ENCODE measurements at regions not wholly inside any gene's neighbourhood (a gene's known extent, or its start where the extent isn't known, plus 50 kb on each side); places are given as distances from the start of the nearest gene placed in this dataset.

DNA sequence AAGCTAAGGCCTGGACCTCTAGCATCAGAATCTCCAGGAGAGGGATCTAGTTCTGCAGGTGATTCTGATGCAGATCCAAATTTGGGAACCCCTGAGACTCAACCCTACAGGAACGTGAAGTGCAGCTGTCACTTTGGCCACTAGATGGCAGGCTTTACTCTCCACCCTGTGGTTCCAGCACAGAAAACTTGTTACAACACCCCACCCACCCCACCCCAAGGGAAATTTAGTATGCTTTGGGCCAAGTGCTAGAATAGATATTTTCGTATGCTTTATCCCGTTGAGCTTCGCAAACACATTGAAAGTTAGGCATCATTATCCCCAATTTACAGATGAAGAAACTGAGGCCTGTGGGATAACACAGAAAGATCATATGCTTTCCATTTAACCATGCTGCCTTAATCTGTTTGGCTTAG, 232.0 kb downstream of the B3GLCT start:
- Mint-ChIP-seq H3K4me3 (no peak overlapping the region), H3K27ac (no peak overlapping the region), H3K9me3 (no peaks in the 10 kb centered on the region), H3K4me1 (no peaks in the 10 kb centered on the region), H3K36me3 (no peaks in the 10 kb centered on the region), H3K27me3 (peaks cover 6% of the 10 kb centered on the region)
- ATAC-seq (ENCODE audit: low read depth) (peak; percentile 62), DNase-seq (ENCODE audit: low spot score in 2 of 2) (peak; percentile 30 to 39)

DNA sequence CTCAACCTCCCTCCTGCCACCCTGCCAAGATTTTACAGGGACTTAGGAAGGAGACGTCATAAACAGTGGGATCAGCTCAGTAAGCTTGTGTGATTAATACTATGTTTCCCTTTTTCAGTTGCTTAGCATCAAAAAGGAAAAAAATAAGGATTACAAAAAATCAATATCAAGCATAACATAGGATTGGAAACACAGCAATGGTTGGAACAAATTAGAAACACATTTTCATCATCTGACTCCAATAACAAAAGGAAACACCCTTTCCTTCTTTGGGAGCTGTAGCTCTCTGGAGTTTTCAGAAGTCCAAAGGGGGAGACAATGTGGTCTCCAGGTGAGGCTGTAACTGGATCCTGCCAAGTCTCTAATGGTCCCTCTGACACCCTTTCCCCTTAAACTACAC, 233.4 kb downstream of the B3GLCT start:
- Mint-ChIP-seq H3K27ac (no peak overlapping the region), H3K27me3 (peaks cover 9% of the 10 kb centered on the region), H3K36me3 (no peaks in the 10 kb centered on the region), H3K4me3 (no peak overlapping the region), H3K4me1 (peaks cover 3% of the 10 kb centered on the region), H3K9me3 (no peaks in the 10 kb centered on the region)
- DNase-seq (ENCODE audit: low spot score in 2 of 2) (no peak), ATAC-seq (ENCODE audit: low read depth) (no peak)

DNA sequence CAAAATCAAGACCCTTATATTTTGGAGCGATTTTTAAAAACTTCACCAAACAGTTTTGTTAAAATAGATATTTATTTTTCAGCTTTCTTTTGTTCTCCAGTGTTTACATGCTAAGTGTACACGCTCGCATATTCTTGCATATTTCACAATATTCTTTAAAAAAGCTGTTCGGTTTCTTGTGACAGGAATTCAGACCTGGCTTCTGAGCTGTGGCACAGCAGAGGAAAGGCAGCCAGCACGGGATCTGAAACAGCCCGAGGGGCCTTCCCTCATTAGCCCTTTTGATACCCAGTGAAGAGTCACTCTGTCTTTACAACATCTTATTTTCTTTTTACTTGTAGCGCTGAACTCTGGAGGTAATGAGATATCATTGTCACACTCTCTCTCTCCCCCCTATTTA, 234.0 kb downstream of the B3GLCT start:
- Mint-ChIP-seq H3K27me3 (peaks cover 9% of the 10 kb centered on the region), H3K9me3 (no peaks in the 10 kb centered on the region), H3K4me1 (peaks cover 3% of the 10 kb centered on the region), H3K4me3 (no peak overlapping the region), H3K27ac (no peak overlapping the region), H3K36me3 (no peaks in the 10 kb centered on the region)
- no peak for DNase-seq (ENCODE audit: low spot score in 2 of 2)
- no peak for ATAC-seq (ENCODE audit: low read depth)

DNA sequence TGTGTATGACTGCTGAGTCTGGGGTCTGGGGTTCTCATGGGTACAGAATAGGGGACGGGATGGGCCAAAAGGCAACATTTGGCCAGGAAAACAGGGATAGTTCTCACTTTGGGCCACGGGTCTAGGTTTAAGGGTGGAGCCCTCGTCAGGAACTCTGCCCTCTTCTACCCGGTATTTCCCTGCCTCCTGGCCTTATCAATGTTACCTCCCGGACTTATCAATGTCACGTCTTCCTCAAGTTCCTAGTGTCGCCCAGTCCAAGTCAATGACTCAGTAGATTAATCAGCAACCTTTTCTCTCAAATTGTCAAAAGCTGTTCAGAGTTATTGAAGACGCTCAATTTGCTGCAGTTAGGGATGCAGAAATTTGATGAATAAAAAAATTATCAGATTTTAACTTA, 234.8 kb downstream of the B3GLCT start:
- Mint-ChIP-seq H3K27ac (no peak overlapping the region), H3K9me3 (no peaks in the 10 kb centered on the region)

DNA sequence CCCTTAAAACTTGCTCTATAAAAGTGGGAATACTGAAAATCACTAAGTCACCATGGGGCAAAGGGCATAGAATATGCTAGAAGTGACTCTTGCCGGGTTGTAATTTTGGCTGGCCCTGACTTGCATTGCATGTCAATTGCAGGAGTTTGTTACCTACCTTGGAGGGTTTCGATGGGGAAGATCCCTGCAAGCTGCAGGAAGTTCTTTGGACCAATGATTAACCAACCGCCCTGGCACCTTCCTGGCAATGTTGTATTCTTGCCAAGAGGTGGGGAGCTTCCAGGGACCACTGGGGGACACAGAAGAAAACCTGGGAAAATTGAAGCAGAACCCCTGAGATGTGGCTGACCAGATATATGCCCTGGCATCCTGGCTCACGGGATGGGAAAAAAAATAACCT, 235.8 kb downstream of the B3GLCT start:
- no peak for ATAC-seq (ENCODE audit: low read depth)
- Mint-ChIP-seq H3K9me3 (no peaks in the 10 kb centered on the region), H3K4me3 (no peak overlapping the region), H3K36me3 (no peaks in the 10 kb centered on the region), H3K4me1 (peaks cover 3% of the 10 kb centered on the region), H3K27me3 (peaks cover 9% of the 10 kb centered on the region), H3K27ac (no peak overlapping the region)
- DNase-seq (ENCODE audit: low spot score in 2 of 2): no peak

More for the DNA sequence above, 234.8 kb downstream of the B3GLCT start:
- peaks cover 3% of the 10 kb centered on the region for H3K4me1 Mint-ChIP-seq
- ATAC-seq (ENCODE audit: low read depth) (no peak), DNase-seq (ENCODE audit: low spot score in 2 of 2) (no peak)
- no peak overlapping the region for H3K4me3 Mint-ChIP-seq
- peaks cover 9% of the 10 kb centered on the region for H3K27me3 Mint-ChIP-seq
- H3K36me3 Mint-ChIP-seq: no peaks in the 10 kb centered on the region

DNA sequence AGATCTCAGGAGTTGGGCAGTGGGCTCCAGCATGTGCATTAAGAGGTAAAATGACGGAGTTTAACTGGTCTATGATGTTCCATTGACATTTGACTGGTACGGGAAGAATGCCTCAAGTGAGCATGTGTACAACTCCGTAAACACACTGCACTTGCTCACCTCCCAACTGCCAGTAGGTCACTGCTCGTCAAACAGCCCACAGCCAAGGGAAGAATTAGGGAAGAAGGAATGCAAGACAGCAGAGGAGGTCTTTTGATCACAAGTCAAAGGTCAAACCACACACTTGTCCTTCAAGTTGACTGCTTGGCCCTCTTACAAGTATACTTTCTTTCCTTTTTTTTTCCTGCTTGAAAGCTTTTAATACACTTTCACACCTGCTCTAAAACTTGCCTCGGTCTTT, 236.7 kb downstream of the B3GLCT start:
- ATAC-seq (ENCODE audit: low read depth) (no peak), DNase-seq (ENCODE audit: low spot score in 2 of 2) (no peak)
- H3K36me3 Mint-ChIP-seq: no peaks in the 10 kb centered on the region
- H3K4me3 Mint-ChIP-seq: no peak overlapping the region
- H3K9me3 Mint-ChIP-seq: no peaks in the 10 kb centered on the region
- peaks cover 3% of the 10 kb centered on the region for H3K4me1 Mint-ChIP-seq
- H3K27me3 Mint-ChIP-seq: peaks cover 8% of the 10 kb centered on the region
- H3K27ac Mint-ChIP-seq: no peak overlapping the region

DNA sequence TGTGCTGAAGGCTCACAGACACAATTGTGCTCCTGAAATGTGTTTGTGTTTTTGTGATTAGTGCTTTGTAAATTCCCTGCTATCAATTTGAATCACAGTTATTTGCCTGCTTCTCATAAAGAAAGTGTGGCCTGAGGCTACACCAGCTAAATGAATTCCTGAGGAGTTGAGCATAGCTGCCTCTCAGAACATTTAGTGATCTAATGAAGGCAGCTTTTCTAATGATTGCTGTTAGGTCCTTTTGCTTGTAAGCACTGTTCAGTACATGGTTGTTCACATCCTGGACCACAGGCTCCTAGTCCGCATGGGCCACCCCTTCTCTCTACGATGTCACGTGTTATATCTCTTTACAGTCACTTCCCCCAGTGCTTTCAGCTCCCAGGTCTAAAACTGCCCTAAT, 238.2 kb downstream of the B3GLCT start:
- Mint-ChIP-seq H3K9me3 (no peaks in the 10 kb centered on the region), H3K27ac (no peak overlapping the region), H3K27me3 (peaks cover 8% of the 10 kb centered on the region), H3K36me3 (no peaks in the 10 kb centered on the region), H3K4me1 (peaks cover 3% of the 10 kb centered on the region), H3K4me3 (no peak overlapping the region)
- DNase-seq (ENCODE audit: low spot score in 2 of 2): no peak
- ATAC-seq (ENCODE audit: low read depth): no peak

- no peak overlapping the region for H3K4me3 Mint-ChIP-seq
- peaks cover 6% of the 10 kb centered on the region for H3K27me3 Mint-ChIP-seq
- peaks cover 3% of the 10 kb centered on the region for H3K4me1 Mint-ChIP-seq
- H3K36me3 Mint-ChIP-seq: no peaks in the 10 kb centered on the region
- no peak overlapping the region for H3K27ac Mint-ChIP-seq
- DNase-seq (ENCODE audit: low spot score in 2 of 2) (no peak), ATAC-seq (ENCODE audit: low read depth) (no peak)
- no peaks in the 10 kb centered on the region for H3K9me3 Mint-ChIP-seq
These were observed 240.4 kb downstream of the B3GLCT start for GRCh38 chr13:31440132-31440531.

DNA sequence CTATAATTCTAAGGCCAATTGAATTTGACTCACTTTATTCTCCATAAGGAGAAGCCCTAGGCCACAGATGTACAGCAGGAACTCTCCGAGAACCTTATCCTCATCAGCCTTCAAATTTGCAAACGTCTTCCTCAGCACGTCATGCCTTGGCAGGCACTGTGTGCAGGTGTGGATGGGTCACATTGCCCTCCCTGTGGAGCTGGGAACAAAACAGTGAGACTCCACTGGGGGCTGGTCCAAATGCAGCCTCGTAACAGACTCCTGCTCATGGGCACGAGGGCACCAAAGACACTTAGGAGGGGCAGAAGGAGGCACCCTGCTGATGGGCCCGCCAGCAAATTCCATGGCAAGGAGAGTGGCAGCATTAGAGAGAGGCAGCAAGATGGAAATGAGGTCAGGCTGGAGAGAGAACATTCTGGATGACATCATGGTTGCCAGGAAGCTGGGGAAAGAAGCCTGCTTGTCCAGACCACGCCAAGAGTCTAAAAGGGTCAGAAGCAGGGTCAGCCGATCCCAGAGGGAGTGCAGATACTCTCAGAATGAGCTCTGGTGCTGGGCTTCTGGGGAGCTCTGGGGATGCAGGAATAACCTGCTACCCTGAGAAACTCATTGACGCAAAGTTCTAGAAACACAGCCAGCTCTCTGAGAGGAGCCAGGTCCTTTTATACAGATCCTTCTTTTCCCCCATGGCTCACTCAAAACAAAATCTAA, 242.2 kb downstream of the B3GLCT start:
- no peak for ATAC-seq (ENCODE audit: low read depth)
- Mint-ChIP-seq H3K4me1 (peaks cover 3% of the 10 kb centered on the region), H3K9me3 (no peaks in the 10 kb centered on the region)

GRCh38 chr13:31442571-31442970, 242.8 kb downstream of the B3GLCT start:
- Mint-ChIP-seq H3K27ac (no peak overlapping the region), H3K9me3 (no peaks in the 10 kb centered on the region), H3K4me3 (no peak overlapping the region)

More for the DNA sequence above, 242.2 kb downstream of the B3GLCT start:
- Mint-ChIP-seq H3K27me3 (peaks cover 9% of the 10 kb centered on the region), H3K27ac (no peak overlapping the region), H3K36me3 (no peaks in the 10 kb centered on the region), H3K4me3 (no peak overlapping the region)
- DNase-seq (ENCODE audit: low spot score in 2 of 2): no peak

GRCh38 chr13:31444266-31444856, 244.6 kb downstream of the B3GLCT start:
- ATAC-seq (ENCODE audit: low read depth): no peak
- Mint-ChIP-seq H3K36me3 (no peaks in the 10 kb centered on the region), H3K9me3 (no peaks in the 10 kb centered on the region), H3K4me1 (no peaks in the 10 kb centered on the region), H3K27ac (no peak overlapping the region), H3K27me3 (peaks cover 7% of the 10 kb centered on the region), H3K4me3 (no peak overlapping the region)
- DNase-seq (ENCODE audit: low spot score in 2 of 2): no peak

More at GRCh38 chr13:31442571-31442970, 242.8 kb downstream of the B3GLCT start:
- Mint-ChIP-seq H3K27me3 (peaks cover 7% of the 10 kb centered on the region), H3K4me1 (peaks cover 3% of the 10 kb centered on the region), H3K36me3 (no peaks in the 10 kb centered on the region)
- ATAC-seq (ENCODE audit: low read depth) (no peak), DNase-seq (ENCODE audit: low spot score in 2 of 2) (no peak)

DNA sequence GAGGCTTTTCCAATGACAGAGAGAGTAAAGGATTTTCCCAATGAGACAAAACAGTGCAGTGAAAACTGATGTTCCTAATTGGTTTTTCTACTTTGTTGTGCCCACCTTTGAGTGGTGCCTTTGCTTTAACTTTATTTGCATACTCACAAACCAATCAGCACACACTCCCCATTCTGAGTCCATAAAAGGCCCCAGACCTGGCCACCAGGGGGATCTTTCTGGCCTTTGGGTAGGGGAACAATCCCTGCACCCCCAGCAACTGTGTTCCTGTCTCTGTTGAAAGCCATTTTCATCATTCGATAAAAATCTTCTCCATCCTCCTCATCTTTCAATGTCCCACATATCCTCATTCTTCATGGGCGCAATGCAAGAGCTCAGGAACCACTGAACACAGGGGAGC, 252.8 kb downstream of the B3GLCT start:
- DNase-seq (ENCODE audit: low spot score in 2 of 2): no peak
- Mint-ChIP-seq H3K4me1 (no peaks in the 10 kb centered on the region), H3K36me3 (no peaks in the 10 kb centered on the region), H3K27me3 (peaks cover 2% of the 10 kb centered on the region), H3K27ac (no peak overlapping the region), H3K9me3 (no peaks in the 10 kb centered on the region), H3K4me3 (no peak overlapping the region)
- ATAC-seq (ENCODE audit: low read depth): no peak

DNA sequence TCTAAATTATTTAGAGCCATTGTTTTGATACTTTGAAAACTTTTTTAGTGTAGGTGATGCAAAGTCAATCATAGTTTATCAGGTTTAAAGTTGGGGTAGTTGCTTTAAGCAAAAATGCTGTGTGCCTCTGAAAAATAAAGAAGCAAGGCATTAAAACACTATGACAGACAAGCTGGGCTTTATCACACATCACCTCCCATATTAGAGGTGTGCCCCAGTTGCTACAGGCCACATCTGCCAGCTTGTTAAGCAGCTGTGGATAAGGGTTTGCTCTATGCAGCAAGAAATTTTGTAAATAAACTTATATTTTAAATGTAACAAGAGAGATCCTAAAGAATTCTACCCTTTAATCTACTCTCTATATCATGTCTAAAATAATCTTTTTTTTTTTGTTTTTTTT, 255.8 kb downstream of the B3GLCT start:
- Mint-ChIP-seq H3K9me3 (no peaks in the 10 kb centered on the region), H3K27ac (no peak overlapping the region), H3K36me3 (no peaks in the 10 kb centered on the region), H3K27me3 (peaks cover 2% of the 10 kb centered on the region), H3K4me1 (no peaks in the 10 kb centered on the region), H3K4me3 (no peak overlapping the region)
- ATAC-seq (ENCODE audit: low read depth) (no peak), DNase-seq (ENCODE audit: low spot score in 2 of 2) (no peak)

DNA sequence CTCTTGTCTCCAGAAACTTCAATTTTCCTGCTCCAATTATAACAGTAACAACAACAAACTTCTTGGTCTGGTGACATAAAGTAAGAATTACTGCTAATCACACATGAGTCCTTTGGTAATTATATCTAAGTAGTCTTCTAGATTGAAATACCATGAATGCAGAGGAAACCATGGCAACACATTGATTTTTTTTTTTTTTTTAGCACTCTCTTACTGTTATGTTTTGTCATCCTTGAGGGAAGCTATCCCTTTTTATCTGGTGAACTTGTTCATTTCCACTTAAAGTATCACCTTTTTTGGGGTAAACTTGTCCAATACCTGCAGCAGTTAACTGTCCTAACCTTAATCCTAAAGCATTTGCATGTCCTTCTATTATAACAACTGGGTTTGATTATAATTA, 256.3 kb downstream of the B3GLCT start:
- H3K27ac Mint-ChIP-seq: no peak overlapping the region
- H3K27me3 Mint-ChIP-seq: peaks cover 2% of the 10 kb centered on the region
- H3K4me1 Mint-ChIP-seq: no peaks in the 10 kb centered on the region
- no peak overlapping the region for H3K4me3 Mint-ChIP-seq
- no peak for ATAC-seq (ENCODE audit: low read depth)
- no peak for DNase-seq (ENCODE audit: low spot score in 2 of 2)
- no peaks in the 10 kb centered on the region for H3K36me3 Mint-ChIP-seq
- no peaks in the 10 kb centered on the region for H3K9me3 Mint-ChIP-seq

GRCh38 chr13:31460061-31460460, 260.3 kb downstream of the B3GLCT start:
- Mint-ChIP-seq H3K4me3 (no peak overlapping the region), H3K36me3 (no peaks in the 10 kb centered on the region), H3K4me1 (no peaks in the 10 kb centered on the region), H3K27ac (no peak overlapping the region), H3K27me3 (no peaks in the 10 kb centered on the region), H3K9me3 (no peaks in the 10 kb centered on the region)
- no peak for DNase-seq (ENCODE audit: low spot score in 2 of 2)
- ATAC-seq (ENCODE audit: low read depth): no peak
